GM18951 (cell line): ENCODE measurements at regions not wholly inside any gene's neighbourhood (a gene's known extent, or its start where the extent isn't known, plus 50 kb on each side); places are given as distances from the start of the nearest gene placed in this dataset.

ENCODE experiments used
- POLR2A ChIP-seq: IDR thresholded peaks from 4 replicates; pipeline ENCODE4 v1.6.1; 2011; ENCODE audit warnings: mild to moderate bottlenecking; ENCODE audit not compliant: insufficient read length, insufficient read depth; ENCODE audit errors: extremely low read depth
- in situ Hi-C: fragments of 300-500 bp; cut with MboI; formaldehyde crosslinking; loops from one replicate; pipeline ENCODE4 v1.12.0; 2022; ENCODE audit warnings: low sequenced_read_pairs, mixed read lengths, inconsistent platforms; ENCODE audit not compliant: unreplicated experiment

DNA sequence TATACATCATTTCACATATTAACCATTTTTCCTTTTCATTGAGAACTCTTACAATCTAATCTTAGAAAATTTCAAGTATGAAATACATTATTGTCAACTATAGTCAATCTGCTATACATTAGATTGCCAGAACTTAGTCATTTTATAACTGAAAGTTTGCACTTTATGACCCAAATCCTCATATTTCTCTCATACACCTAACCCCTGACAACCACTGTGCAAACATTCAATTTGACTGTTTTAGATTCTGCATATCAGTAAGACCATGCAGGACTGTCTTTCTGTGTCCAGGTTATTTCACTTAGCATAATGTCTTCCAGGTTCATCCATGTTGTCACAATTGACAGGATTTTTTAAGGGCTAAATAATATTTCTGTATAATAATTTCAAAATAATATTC is 1299.0 kb upstream of the B3GALT2 start:
- in situ Hi-C loops, result no loop called here
- no peak for TF ChIP-seq POLR2A

- in situ Hi-C loops, result no loop called here
- TF ChIP-seq POLR2A, result no peak
These were observed 1292.3 kb upstream of the B3GALT2 start for GRCh38 chr1:194478731-194479130.

GRCh38 chr1:194477908-194478307 is 1291.5 kb upstream of the B3GALT2 start:
- in situ Hi-C loops, result no loop called here
- no peak for TF ChIP-seq POLR2A

GRCh38 chr1:194476872-194477271 is 1290.5 kb upstream of the B3GALT2 start:
- no peak for TF ChIP-seq POLR2A
- in situ Hi-C loops, result no loop called here

DNA sequence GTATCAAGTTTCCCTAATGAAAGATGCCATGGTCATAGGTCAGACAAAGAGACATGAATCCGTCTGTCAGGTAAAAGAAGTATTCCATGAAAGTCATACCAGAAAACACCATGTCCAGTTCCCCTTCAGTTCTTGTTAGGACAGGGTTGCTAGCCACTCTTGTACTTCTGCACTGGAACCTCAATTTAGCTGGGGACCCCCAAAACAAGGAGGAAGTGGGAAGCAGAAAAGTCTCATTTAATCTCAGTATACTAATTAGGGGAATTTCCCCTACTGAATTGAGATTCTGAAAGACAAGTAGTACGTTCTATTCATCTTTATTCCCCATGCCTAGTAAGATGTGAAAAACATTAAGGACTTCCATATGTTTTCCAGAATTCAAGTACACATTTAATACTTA is 1289.9 kb upstream of the B3GALT2 start:
- in situ Hi-C loops, result no loop called here

GRCh38 chr1:194474701-194475100 is 1288.3 kb upstream of the B3GALT2 start:
- TF ChIP-seq POLR2A, result no peak
- in situ Hi-C loops, result no loop called here

More for the DNA sequence above, 1289.9 kb upstream of the B3GALT2 start:
- no peak for TF ChIP-seq POLR2A

DNA sequence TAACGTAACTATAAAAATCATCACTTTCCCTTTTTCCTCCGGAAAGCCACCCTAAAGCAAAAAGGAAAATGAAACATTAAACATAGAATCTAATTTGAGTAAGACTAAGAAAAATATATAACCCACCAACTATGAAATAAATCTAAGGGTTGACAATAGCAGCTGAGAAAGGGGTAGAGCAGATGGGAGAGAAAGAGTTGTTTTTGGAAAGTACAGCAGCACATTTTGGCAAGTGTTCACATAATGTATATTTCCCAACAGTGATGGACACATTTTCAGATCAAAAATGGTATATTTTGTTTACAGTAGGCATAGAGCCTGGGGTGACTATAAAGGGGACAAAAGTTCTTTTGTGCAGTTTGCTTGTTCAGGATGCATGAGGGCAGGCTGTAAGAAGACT is 1287.4 kb upstream of the B3GALT2 start:
- no peak for TF ChIP-seq POLR2A
- in situ Hi-C loops, result no loop called here

GRCh38 chr1:194469282-194469681 is 1282.9 kb upstream of the B3GALT2 start:
- in situ Hi-C loops, result no loop called here

DNA sequence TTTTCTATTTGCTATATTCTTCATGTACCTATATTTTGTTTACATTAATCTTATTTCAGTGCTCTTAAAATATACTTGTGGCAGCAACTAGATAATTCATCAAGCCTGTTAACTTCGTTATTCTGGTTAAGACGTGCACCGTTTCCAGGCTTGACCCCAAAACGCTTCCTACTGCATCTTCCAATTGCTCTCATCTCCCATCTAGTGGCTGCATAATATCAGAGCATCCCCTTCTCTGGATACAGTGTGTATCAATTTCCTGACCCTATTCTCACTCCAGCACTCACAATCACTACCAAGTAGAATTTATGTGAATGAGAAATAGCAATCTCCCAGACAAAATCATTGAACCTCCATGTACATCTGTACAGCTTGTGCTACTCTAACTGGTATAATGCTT is 1280.3 kb upstream of the B3GALT2 start:
- in situ Hi-C loops, result no loop called here
- TF ChIP-seq POLR2A, result no peak

More at GRCh38 chr1:194469282-194469681, 1282.9 kb upstream of the B3GALT2 start:
- TF ChIP-seq POLR2A, result no peak

GRCh38 chr1:194447636-194448035 is 1261.2 kb upstream of the B3GALT2 start:
- TF ChIP-seq POLR2A, result no peak
- in situ Hi-C loops, result no loop called here

GRCh38 chr1:194445244-194445643 is 1258.8 kb upstream of the B3GALT2 start:
- in situ Hi-C loops, result no loop called here
- TF ChIP-seq POLR2A, result no peak

DNA sequence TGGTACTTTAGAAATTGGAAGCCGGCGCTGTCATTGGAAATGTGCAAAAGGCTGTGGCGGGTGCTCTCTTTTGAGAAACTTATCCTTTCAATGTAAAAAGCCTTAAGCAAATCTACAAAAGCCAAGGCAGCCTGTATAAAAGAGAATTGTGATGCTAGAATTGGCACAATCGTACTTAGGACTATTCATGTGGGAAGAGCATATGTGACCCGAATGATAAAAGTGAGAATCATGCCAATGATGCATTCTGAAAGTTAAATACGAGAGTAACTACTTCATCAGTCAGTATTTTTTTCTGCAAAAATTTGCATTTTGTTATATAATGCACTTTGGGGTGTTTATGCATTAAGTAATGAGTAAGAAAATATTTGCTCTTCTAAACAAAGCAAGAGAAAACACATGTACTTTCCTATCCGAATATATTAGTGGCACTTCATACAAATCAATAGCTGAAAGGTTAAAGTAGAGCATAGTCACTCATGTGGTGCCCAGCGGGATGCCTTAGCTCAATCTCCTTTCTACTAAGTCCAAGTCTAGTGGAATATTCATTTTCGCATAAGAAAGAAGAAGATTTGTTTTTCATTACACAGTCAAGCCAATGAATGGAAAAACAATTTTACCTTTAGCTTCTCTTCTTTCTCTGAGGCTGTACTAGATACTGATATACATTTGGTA is 1256.6 kb upstream of the B3GALT2 start:
- in situ Hi-C loops, result no loop called here
- no peak for TF ChIP-seq POLR2A

GRCh38 chr1:194437135-194437534 is 1250.7 kb upstream of the B3GALT2 start:
- no peak for TF ChIP-seq POLR2A
- in situ Hi-C loops, result no loop called here

- in situ Hi-C loops, result no loop called here
- no peak for TF ChIP-seq POLR2A
These were observed 1244.7 kb upstream of the B3GALT2 start for GRCh38 chr1:194431121-194431520.

- in situ Hi-C loops, result no loop called here
- no peak for TF ChIP-seq POLR2A
These were observed 1234.3 kb upstream of the B3GALT2 start for GRCh38 chr1:194420706-194421105.
